Cardiac fibroblast (primary cell): ENCODE measurements at regions not wholly inside any gene's neighbourhood (a gene's known extent, or its start where the extent isn't known, plus 50 kb on each side); places are given as distances from the start of the nearest gene placed in this dataset.
"Not testable (repeated sequence)": the region's sequence is repeated elsewhere in the genome, so short reads cannot be mapped to it uniquely, and the experiment has no call there.

Source experiments
- DNase-seq, 2 donors: peaks; one replicate each; pipeline versions ENCODE4 v3.0.0 to v3.0.0-alpha.2; 2010; ENCODE audit warnings: low read depth in 2 of 2
- H3K4me3 ChIP-seq, 2 donors: replicated peaks in 1 of 2; 1 replicate in 1 of 2; 2 replicates in 1 of 2; pipeline ENCODE4 v1.5.1; 2011; ENCODE audit warnings: low read depth in 2 of 2, low read length in 2 of 2, mild to moderate bottlenecking in 2 of 2, moderate library complexity in 1 of 2
- CTCF ChIP-seq: IDR thresholded peaks from one replicate; pipeline ENCODE4 v1.5.1; 2011; ENCODE audit warnings: low read depth, mild to moderate bottlenecking, low read length, inconsistent platforms

GRCh38 chr2:34723683-34724082 lies 1124.6 kb upstream of the FAM98A start:
- no peak overlapping the region for H3K4me3 ChIP-seq
- no peak for DNase-seq
- TF ChIP-seq CTCF = no peak

GRCh38 chr2:34719206-34719605 lies 1120.1 kb upstream of the FAM98A start:
- H3K4me3 ChIP-seq = no peak overlapping the region
- TF ChIP-seq CTCF = no peak
- DNase-seq = no peak

- no peak for DNase-seq
- TF ChIP-seq CTCF = no peak
- H3K4me3 ChIP-seq = no peak overlapping the region
These were observed 1106.6 kb upstream of the FAM98A start for GRCh38 chr2:34705551-34706247.

DNA sequence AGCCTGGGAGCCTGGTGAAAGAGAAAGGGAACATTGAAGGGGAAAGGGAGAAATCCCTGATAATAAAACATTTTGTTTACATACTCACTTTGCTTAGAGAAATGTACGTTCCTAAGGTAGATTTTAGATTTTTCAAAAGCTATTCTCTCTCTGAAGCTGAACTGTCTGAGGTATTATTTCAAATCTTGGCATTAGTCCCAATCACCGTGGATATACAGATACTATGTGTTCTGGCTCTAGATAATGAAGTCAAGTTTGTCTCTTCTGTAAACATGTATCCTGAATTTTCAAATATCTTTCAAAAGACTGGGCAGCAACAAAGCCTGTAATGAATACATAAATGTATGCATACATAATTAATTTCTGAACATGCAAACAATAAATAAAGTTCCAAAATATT lies 1104.2 kb upstream of the FAM98A start:
- no peak for TF ChIP-seq CTCF
- DNase-seq = no peak
- no peak overlapping the region for H3K4me3 ChIP-seq

DNA sequence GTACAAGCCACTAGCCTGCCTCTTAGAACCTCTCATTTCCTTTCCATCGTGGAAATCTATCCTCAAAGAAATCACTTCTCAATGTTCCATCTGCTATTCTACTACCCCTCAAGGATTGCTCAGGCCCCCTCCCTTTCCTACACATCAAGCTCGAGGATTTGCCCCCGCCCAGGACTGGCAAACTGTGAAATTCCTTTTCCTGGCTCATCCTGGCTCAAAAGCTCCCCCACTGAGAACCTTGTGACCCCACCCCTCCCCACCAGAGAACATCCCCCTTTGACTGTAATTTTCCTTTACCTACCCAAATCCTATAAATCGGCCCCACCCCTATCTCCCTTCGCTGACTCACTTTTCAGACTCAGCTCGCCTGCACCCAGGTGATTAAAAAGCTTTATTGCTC lies 1103.3 kb upstream of the FAM98A start:
- DNase-seq = not testable (repeated sequence)

GRCh38 chr2:34677591-34677990 lies 1078.5 kb upstream of the FAM98A start:
- not testable (repeated sequence) for H3K4me3 ChIP-seq

More for the DNA sequence above, 1103.3 kb upstream of the FAM98A start:
- not testable (repeated sequence) for H3K4me3 ChIP-seq

GRCh38 chr2:34677119-34677531 lies 1078.0 kb upstream of the FAM98A start:
- not testable (repeated sequence) for DNase-seq, H3K4me3 ChIP-seq

More at GRCh38 chr2:34677591-34677990, 1078.5 kb upstream of the FAM98A start:
- not testable (repeated sequence) for DNase-seq

DNA sequence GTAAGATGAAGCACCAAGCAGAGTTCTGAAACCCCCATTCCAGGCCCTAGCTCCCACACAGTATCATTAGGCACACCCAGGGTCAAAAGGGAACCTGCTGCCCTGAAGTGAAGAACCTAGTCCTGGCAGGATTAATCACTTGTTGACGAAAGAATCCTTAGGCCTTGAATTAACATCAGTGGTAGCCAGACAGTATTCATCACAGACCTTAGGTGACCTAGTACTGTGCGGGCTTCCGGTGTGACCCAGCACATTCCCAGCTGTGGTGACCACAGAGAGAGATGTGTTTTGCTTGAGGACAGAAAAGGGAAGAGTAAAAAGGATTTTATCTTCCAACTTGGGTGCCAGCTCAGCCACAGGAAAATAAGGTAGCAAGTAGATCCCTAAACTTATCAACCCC lies 1071.4 kb upstream of the FAM98A start:
- H3K4me3 ChIP-seq = no peak overlapping the region
- DNase-seq = no peak
- TF ChIP-seq CTCF = no peak
